COLO668 (cell line): ENCODE measurements at regions not wholly inside any gene's neighbourhood (a gene's known extent, or its start where the extent isn't known, plus 50 kb on each side); places are given as distances from the start of the nearest gene placed in this dataset.

Experiments
- DNase-seq: peaks from one replicate; lab custom pipeline; 2025; ENCODE audit not compliant: unreplicated experiment; lab: John Stamatoyannopoulos, UW

DNA sequence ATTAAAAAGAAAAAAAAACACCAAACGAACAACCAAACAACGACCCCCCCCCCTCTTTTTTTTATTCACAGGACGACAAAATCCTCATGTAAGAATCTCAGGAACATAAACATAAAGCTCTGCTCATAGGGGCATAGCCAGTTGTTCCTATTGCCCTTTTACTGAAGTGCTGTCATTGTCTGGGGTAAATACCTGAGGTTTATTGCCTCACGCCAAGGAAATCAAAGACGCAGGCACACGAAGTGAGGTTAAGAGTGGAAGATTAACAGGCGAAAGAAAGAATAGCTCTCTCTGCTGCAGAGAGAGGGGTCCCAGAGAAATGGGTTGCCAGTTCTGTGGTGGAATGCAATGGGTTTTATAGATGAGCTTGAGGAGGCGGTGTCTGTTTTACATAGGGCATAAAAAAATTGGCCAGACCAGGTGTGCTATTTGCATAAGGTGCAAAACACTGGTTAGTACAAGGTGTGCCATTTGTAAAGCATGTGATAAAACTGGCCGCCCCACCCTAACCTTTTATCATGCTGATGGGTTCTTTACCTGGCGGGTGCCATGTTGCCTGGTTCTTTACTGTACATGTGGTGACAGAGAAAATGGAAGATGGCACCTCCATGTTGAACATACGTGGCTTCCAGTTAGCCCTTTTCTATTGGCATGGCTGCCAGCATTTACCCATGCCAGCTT lies 257.6 kb upstream of the ZPLD1 start:
- DNase-seq = no peak

- DNase-seq = no peak
These were observed 256.0 kb upstream of the ZPLD1 start for GRCh38 chr3:102178817-102179216.

GRCh38 chr3:102179326-102180177 lies 255.3 kb upstream of the ZPLD1 start:
- DNase-seq = no peak

GRCh38 chr3:102180280-102180931 lies 254.4 kb upstream of the ZPLD1 start:
- DNase-seq = no peak

DNA sequence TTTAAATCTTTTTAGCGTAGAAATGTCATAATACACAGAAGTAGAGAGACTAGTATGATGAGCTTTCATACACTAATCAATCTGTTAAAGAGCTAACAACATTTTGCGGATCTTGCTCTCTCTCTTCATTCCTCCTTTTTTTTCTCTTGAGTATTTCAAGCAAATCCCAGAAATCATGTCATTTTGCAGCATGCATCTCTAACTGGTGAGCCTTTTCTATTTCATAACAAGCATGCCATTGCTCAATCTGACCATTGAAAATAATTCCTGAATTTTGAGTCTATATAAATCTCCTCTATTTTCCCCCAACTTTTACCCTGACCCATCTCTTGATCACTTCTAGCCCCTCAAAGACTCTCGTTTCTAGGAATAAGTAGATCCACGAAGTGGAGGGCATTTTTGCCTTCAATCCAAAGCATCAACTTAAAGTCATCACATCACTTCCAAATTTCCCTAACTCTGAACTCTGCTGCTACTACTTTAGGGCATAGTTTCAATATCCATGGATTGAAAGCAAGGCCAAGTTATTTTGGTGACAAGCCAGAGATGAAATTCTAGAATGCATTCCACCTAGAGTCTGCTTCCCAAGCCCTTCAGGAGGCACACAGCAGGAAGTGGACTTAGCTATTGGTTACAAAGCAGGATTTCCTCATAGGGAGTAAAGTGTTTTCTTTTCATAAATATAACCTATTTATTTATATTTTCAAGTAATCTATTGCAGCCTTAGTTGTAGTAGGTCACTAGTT lies 253.5 kb upstream of the ZPLD1 start:
- no peak for DNase-seq

DNA sequence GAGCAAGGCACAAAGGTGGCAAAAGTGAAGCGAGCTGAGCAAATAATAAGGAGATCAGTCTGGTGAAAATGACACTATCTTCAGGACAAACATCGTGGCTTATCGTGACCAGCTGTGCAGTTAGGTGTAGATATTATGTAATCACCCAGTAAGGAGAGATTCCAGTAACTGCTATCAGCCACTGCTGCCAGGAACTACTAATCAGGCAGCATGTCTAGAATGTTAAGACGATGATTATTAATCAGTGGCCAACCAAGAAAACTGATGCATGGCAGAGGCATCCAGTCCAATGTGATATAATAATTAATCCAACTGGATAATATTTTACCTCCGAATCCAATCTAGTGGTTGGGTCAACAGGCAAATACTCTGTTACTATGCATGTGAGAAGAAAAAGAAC lies 252.7 kb upstream of the ZPLD1 start:
- DNase-seq = no peak

GRCh38 chr3:102183186-102183585 lies 251.6 kb upstream of the ZPLD1 start:
- DNase-seq = no peak

DNA sequence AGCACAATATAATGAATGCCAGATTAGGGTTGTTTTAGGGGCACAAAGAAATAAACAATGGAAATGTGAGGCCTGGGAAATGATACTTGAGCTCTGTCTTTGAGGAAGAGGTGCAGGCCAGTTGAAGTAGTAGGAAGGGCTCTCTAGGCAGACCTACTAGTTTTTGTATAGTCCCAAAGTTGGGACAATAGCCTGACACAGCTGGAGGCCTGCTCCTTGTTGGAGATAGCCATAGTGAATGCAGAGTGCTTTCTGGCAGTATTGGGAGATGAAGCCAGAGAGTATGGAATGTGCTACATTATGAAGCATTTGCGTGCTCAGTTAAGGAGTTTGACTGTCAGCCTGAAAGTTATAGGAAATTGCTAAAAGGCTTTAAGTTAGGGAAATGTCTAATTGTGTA lies 251.2 kb upstream of the ZPLD1 start:
- no peak for DNase-seq

- DNase-seq = no peak
These were observed 245.3 kb upstream of the ZPLD1 start for GRCh38 chr3:102189541-102189940.

- no peak for DNase-seq
These were observed 244.7 kb upstream of the ZPLD1 start for GRCh38 chr3:102189956-102190723.

DNA sequence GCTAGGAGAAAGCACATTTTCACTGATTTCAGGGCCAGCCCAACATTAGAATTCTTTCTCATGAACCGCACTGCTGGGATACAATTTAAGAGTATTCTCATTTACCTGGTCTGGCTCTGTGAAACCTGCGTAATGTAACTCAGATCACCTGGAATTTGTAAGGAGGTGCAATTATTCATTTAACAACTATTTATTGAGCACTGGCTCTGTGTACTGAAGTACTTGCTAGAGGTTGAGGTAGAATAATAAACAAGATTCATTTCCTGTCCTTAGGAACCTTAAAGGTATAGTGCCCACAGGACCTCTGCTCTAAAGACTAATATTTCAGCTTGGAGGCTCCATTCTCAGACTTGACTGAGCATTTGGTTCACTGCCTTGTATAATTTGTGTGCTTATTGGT lies 242.2 kb upstream of the ZPLD1 start:
- DNase-seq = no peak

GRCh38 chr3:102193255-102193654 lies 241.6 kb upstream of the ZPLD1 start:
- DNase-seq = no peak

DNA sequence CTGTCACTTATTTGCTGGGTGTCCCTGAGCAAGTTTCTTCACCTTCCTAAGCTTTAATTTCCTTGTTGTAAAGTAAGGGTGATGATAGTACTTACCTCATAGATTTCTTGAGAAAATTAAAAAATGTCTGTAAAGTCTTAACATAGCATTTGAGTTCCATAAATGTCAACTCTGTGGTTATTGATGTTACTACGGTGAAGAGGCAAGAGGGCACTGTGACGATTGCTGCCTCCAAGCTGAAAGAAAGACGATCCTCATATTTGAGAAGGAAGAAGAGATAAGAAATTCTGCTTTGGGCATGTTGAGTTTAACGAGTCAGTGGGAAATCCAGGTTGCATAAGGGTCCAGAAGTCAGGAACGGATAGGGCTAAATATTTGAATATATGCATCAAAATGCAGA lies 240.8 kb upstream of the ZPLD1 start:
- no peak for DNase-seq

GRCh38 chr3:102194760-102195159 lies 240.1 kb upstream of the ZPLD1 start:
- DNase-seq = no peak

DNA sequence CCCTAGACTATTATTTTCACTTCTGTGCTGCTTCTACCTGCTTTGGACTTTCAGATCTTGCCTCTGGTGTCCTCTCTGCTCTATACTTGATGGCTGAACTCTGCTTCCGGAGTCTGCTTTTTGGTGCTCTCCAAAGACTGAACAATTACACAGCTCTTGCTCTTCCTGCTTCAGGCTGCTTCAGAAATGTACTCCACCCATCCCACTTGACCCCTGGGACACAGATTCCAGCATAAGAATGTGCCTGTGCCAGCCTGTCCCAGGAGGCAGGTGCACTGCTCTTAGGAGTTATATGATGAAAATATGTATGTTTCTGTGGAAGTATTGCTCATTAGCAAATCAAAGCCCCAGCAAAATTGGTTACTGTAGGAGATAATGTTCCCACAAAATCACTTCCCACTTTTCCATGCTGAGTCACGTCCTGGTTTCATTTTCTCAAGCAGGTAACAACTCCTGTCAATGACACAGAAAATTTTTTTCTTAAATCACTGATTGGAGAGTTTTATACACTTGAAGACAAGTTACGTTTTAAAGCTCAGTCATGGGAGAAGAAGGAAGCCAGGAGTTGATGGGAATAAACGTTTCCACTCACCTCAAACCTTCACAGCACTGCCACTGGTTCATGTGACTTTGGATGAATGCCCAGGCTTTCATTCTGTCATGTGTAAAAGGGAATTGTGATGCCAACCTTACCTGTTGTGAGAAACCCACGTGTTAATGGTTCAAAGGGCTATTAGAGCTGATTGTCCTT lies 239.4 kb upstream of the ZPLD1 start:
- peak; percentile 7 for DNase-seq

- DNase-seq = no peak
These were observed 234.7 kb upstream of the ZPLD1 start for GRCh38 chr3:102200126-102200525.

GRCh38 chr3:102200560-102200959 lies 234.3 kb upstream of the ZPLD1 start:
- no peak for DNase-seq

GRCh38 chr3:102205647-102206046 lies 229.2 kb upstream of the ZPLD1 start:
- no peak for DNase-seq

DNA sequence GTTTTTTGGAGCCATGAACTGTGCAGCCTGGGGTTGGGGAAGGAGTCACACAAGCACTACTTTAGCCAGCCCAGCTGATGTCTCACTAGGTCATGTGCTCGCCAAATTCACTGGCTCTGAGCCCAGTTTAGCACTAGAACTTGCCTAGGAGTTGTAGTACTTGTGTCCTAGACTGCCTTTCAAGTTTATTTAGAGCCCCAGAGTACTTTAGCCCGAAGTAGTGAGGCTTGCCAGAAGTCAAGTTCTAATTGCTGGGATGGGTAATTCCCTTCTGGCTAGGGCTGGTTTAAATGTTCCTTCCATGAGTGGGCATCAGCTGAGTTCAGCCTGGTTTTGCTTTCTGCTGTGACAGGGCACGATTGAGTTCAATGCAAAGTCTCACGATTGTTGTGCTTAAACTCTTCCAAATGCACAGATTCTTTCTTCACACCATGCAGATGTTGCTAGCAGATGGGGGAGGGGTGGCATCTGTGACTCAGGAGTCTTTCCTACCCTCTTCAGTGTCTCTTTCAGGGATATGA lies 228.2 kb upstream of the ZPLD1 start:
- no peak for DNase-seq

DNA sequence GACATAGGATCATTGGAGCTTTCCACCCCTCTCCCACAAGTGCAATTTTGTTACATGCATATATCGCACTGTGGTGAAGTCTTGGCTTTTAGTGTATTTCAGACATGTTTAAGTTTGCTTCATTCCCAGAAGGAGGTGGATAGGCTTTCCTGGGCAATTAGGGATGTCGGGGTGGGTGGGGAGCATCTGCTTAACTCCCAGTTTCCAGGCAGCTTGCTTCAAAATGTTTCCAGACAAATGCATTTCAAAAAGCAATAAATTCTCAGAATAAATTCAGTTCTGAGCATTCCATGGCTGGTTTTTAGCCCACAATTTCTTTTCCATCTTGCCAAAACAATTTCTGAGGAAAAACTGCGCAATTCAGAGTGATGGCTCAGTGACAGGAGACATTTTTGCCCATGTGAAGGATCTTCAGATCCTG lies 227.7 kb upstream of the ZPLD1 start:
- DNase-seq = no peak
